ENCODE measurements at regions not wholly inside any gene's neighbourhood (a gene's known extent, or its start where the extent isn't known, plus 50 kb on each side); places are given as distances from the start of the nearest gene placed in this dataset.

DNA sequence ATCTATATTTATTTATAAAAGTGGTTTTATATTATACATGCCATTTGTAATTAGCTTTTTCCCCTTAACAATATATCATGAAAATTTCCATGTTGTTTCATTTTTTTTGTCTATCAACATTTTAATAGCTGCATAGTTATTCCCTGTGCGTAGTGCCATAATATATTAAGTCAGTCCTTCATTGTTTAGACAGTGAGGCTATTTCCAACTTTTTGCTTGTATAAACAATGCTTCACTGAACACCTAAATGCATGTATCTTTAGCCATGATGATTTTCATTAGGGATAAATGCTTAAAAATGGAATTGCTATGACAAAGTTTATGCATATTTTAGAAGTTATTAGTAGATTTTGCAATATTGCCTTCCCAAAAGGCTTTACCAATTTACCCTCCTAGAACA lies 80.7 kb upstream of the STC2 start:
- DNase-seq (ENCODE audit: low spot score): no peak
- H3K9me3 ChIP-seq (ENCODE audit: low read depth): no peaks in the 10 kb centered on the region
- no peaks in the 10 kb centered on the region for H3K36me3 ChIP-seq (replicated peaks; ENCODE audit: insufficient read depth, low read depth)
- WGBS (ENCODE audit: low lambda C conversion rate, missing lambda C conversion rate): 70% methylated on average over 1 of the region's 1 CpG
- H3K4me1 ChIP-seq (ENCODE audit: insufficient read depth): no peaks in the 10 kb centered on the region
- TF ChIP-seq EZH2 (IDR thresholded peaks at IDR 0.05; ENCODE audit: borderline replicate concordance): no peak
- no peak for TF ChIP-seq CTCF (IDR thresholded peaks at IDR 0.05; ENCODE audit: poor library complexity)
- no peak for TF ChIP-seq EZH2phosphoT487 (IDR thresholded peaks at IDR 0.05; ENCODE audit: low read depth, severe bottlenecking, unreplicated experiment)
- no peaks in the 10 kb centered on the region for H4K20me1 ChIP-seq (ENCODE audit: insufficient read depth, poor library complexity, severe bottlenecking)
- no peaks in the 10 kb centered on the region for H3K9me2 ChIP-seq (replicated peaks; ENCODE audit: insufficient read depth)
- no peak overlapping the region for H3K4me3 ChIP-seq
- no peak overlapping the region for H3K27ac ChIP-seq
- H2AFZ ChIP-seq: no peak overlapping the region
- H3K27me3 ChIP-seq: no peaks in the 10 kb centered on the region
- no peaks in the 10 kb centered on the region for H3K79me2 ChIP-seq
- no peak overlapping the region for H3K4me2 ChIP-seq

GRCh38 chr5:173399851-173400250 lies 71.6 kb upstream of the STC2 start:
- no peak overlapping the region for H2AFZ ChIP-seq
- H3K79me2 ChIP-seq: no peaks in the 10 kb centered on the region
- no peak for DNase-seq (ENCODE audit: low spot score)
- no peak overlapping the region for H3K27ac ChIP-seq
- H3K9me2 ChIP-seq (replicated peaks; ENCODE audit: insufficient read depth): no peaks in the 10 kb centered on the region
- 75% methylated on average over 2 of the region's 2 CpGs for WGBS (ENCODE audit: low lambda C conversion rate, missing lambda C conversion rate)
- H3K9me3 ChIP-seq (ENCODE audit: low read depth): no peaks in the 10 kb centered on the region
- no peaks in the 10 kb centered on the region for H4K20me1 ChIP-seq (ENCODE audit: insufficient read depth, poor library complexity, severe bottlenecking)
- no peak overlapping the region for H3K4me3 ChIP-seq
- no peaks in the 10 kb centered on the region for H3K27me3 ChIP-seq
- no peaks in the 10 kb centered on the region for H3K36me3 ChIP-seq (replicated peaks; ENCODE audit: insufficient read depth, low read depth)
- no peak overlapping the region for H3K4me2 ChIP-seq
- TF ChIP-seq EZH2 (IDR thresholded peaks at IDR 0.05; ENCODE audit: borderline replicate concordance): no peak
- no peak for TF ChIP-seq EZH2phosphoT487 (IDR thresholded peaks at IDR 0.05; ENCODE audit: low read depth, severe bottlenecking, unreplicated experiment)
- TF ChIP-seq CTCF (IDR thresholded peaks at IDR 0.05; ENCODE audit: poor library complexity): no peak
- H3K4me1 ChIP-seq (ENCODE audit: insufficient read depth): no peaks in the 10 kb centered on the region

DNA sequence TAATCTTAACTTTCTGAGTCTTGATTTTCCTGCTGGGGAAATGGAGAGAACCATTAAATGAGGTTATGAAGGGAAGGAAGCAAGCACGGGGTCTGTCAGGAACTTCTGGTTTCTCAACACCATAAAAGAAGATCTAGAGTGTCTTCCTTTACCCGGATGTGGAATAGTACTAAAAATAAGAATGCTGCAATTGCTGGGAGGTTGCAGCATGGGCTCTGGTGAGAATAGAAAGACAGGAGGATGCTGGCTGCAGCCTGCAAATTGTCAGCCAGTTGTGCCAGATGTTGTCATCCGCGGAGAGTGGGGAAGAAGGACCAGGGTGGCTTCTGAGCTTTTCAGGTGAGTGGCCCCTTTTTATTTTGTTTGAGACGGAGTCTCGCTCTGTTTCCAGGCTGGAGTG lies 69.3 kb upstream of the STC2 start:
- Histone ChIP-seq H3K27ac (no peak overlapping the region), H3K27me3 (no peaks in the 10 kb centered on the region), H3K9me3 (ENCODE audit: low read depth) (no peaks in the 10 kb centered on the region), H3K79me2 (no peaks in the 10 kb centered on the region), H3K9me2 (replicated peaks; ENCODE audit: insufficient read depth) (no peaks in the 10 kb centered on the region), H2AFZ (no peak overlapping the region), H4K20me1 (ENCODE audit: insufficient read depth, poor library complexity, severe bottlenecking) (no peaks in the 10 kb centered on the region), H3K4me3 (no peak overlapping the region), H3K4me1 (ENCODE audit: insufficient read depth) (no peaks in the 10 kb centered on the region), H3K4me2 (no peak overlapping the region), H3K36me3 (replicated peaks; ENCODE audit: insufficient read depth, low read depth) (no peaks in the 10 kb centered on the region)
- 83% methylated on average over 6 of the region's 6 CpGs for WGBS (ENCODE audit: low lambda C conversion rate, missing lambda C conversion rate)
- TF ChIP-seq EZH2 (IDR thresholded peaks at IDR 0.05; ENCODE audit: borderline replicate concordance) (no peak), CTCF (IDR thresholded peaks at IDR 0.05; ENCODE audit: poor library complexity) (no peak), EZH2phosphoT487 (IDR thresholded peaks at IDR 0.05; ENCODE audit: low read depth, severe bottlenecking, unreplicated experiment) (no peak)
- DNase-seq (ENCODE audit: low spot score): no peak

All from hepatocyte (in vitro differentiated cells).